Retinal pigment epithelial cell (primary cell): ENCODE measurements at regions not wholly inside any gene's neighbourhood (a gene's known extent, or its start where the extent isn't known, plus 50 kb on each side); places are given as distances from the start of the nearest gene placed in this dataset.

Source experiments
- DNase-seq: peaks from one replicate; pipeline ENCODE4 v3.0.0-alpha.2; 2010; ENCODE audit warnings: low read depth
- H3K4me3 ChIP-seq: 2 replicates; pipeline ENCODE4 v1.5.1; 2011; ENCODE audit warnings: mild to moderate bottlenecking, low read length, control low read depth, moderate library complexity
- CTCF ChIP-seq: conservative IDR thresholded peaks from 2 replicates; pipeline ENCODE4 v1.5.1; 2011; ENCODE audit warnings: low read depth, low read length, control low read depth, inconsistent platforms

GRCh38 chr3:25038271-25038670, 389.8 kb upstream of the RARB start:
- H3K4me3 ChIP-seq: no peak overlapping the region
- no peak for DNase-seq
- TF ChIP-seq CTCF: no peak

- no peak overlapping the region for H3K4me3 ChIP-seq
- DNase-seq: peak; percentile 62
- TF ChIP-seq CTCF: no peak
Observed at GRCh38 chr3:25038922-25039321, 389.1 kb upstream of the RARB start.

GRCh38 chr3:25040748-25041147, 387.3 kb upstream of the RARB start:
- TF ChIP-seq CTCF: no peak
- DNase-seq: peak; percentile 90
- H3K4me3 ChIP-seq: no peak overlapping the region

DNA sequence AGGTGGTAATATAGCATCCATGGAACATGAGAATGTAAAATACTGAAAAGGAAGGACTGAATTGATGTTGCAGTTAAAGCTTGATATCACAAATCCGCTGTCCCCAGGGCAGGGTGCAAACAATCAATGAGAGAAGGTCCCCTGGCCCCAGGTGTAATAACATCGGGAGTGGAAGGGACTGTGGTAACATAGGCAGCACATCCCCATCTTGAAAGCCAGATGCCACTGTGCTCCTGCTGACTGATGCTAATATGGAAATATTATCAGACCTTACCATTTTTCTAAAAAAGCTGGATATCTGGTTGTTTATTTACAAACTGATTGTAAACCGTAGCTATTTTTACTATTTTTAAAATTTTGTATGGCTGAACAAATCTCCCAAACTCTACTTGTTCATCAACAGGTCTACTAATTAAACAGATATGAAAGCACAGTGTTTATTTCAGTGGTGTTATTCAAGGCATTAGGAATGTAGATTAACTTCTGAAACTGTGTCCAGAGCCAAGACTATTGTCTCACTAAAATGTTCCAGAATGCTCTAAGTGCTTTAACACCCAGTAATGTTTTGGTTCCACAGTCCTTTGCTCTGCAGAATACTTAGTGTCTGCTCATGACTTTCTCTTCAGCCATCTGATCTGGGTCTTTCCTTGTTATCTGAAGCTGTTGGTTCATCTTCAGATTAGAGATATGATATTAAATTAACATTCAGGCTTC, 386.0 kb upstream of the RARB start:
- peak; percentile 10 for TF ChIP-seq CTCF
- DNase-seq: no peak
- H3K4me3 ChIP-seq: no peak overlapping the region

DNA sequence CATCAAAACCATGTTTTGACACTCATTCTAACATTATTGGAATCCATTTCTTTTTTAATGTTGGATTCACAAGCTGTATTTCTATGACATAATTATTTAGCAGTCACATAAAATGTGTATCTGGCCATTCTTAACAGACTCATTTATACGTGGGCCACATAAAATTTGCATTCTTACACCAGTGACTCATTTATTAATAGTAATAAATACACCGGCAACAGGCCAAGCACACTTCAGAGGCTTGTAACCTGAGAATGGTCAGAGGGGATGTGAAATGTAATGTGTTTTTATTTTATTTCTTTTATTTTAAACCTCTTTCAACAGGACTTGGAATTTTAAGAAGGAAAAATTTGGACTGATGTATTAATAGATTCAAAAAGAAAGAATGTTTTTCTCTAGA, 384.9 kb upstream of the RARB start:
- DNase-seq: no peak
- H3K4me3 ChIP-seq: no peak overlapping the region
- no peak for TF ChIP-seq CTCF

- no peak overlapping the region for H3K4me3 ChIP-seq
- no peak for DNase-seq
- TF ChIP-seq CTCF: no peak
Observed at GRCh38 chr3:25043749-25044148, 384.3 kb upstream of the RARB start.
